SK-N-SH (cell line): ENCODE measurements at regions not wholly inside any gene's neighbourhood (a gene's known extent, or its start where the extent isn't known, plus 50 kb on each side); places are given as distances from the start of the nearest gene placed in this dataset.

Experiments
- CTCF ChIA-PET: fragments of 300-600, 350-600 bp; formaldehyde crosslinking; extraction: SDS; loops from one replicate; lab custom pipeline; 2021; lab: Yijun Ruan, JAX
- POLR2A ChIA-PET: fragments of 350-600 bp; sonication (Branson Sonifier 250); formaldehyde crosslinking; extraction: SDS; loops from one replicate; lab custom pipeline; 2020; ENCODE audit warnings: antibody characterized with exemption, inconsistent platforms; lab: Yijun Ruan, JAX
- DNase-seq: peaks from one replicate; pipeline ENCODE4 v3.0.0; 2012
- H2AFZ ChIP-seq: fragments of 200-600 bp; sonication (generic); 2 replicates; pipeline ENCODE4 v1.8.1; 2016; ENCODE audit warnings: antibody characterized with exemption, mild to moderate bottlenecking, low read depth
- H3F3A ChIP-seq: fragments of 200-600 bp; sonication (generic); replicated peaks from 2 replicates; pipeline ENCODE3; 2016; ENCODE audit warnings: antibody characterized with exemption, mild to moderate bottlenecking; ENCODE audit not compliant: insufficient read depth
- H3K27ac ChIP-seq, 2 experiments: fragments of 200-500 bp in 1 of 2; fragments of 200-600 bp in 1 of 2; sonication (Bioruptor generic) in 1 of 2; sonication (generic), shearing (Covaris generic) in 1 of 2; 2 replicates each; pipeline versions ENCODE4 v1.5.1 to v1.6.1; 2014 to 2016; ENCODE audit warnings: low read depth in 2 of 2, inconsistent platforms in 1 of 2, low read length in 1 of 2, mild to moderate bottlenecking in 1 of 2, mixed read lengths in 1 of 2
- H3K27me3 ChIP-seq: fragments of 200-600 bp; sonication (generic), shearing (Covaris generic); 2 replicates; pipeline ENCODE4 v1.6.1; 2016; ENCODE audit warnings: mixed run types; ENCODE audit not compliant: insufficient read depth
- H3K36me3 ChIP-seq, 2 experiments: fragments of 200-500 bp in 1 of 2; fragments of 200-600 bp in 1 of 2; sonication (Bioruptor generic) in 1 of 2; sonication (generic) in 1 of 2; replicated peaks in 1 of 2; 2 replicates each; pipeline versions ENCODE3 to v1.5.1; 2014 to 2016; ENCODE audit warnings: low read length in 1 of 2, mild to moderate bottlenecking in 1 of 2; ENCODE audit not compliant: insufficient read depth in 2 of 2, control insufficient read depth in 1 of 2
- H3K4me1 ChIP-seq, 2 experiments: fragments of 200-500 bp in 1 of 2; fragments of 200-600 bp in 1 of 2; sonication (Bioruptor generic) in 1 of 2; sonication (generic), shearing (Covaris generic) in 1 of 2; 2 replicates each; pipeline versions ENCODE4 v1.5.1 to v1.6.1; 2014 to 2016; ENCODE audit warnings: low read depth in 1 of 2, low read length in 1 of 2, mixed run types in 1 of 2; ENCODE audit not compliant: insufficient read depth in 2 of 2, control insufficient read depth in 1 of 2
- H3K4me2 ChIP-seq: fragments of 200-600 bp; sonication (generic), shearing (Covaris generic); 2 replicates; pipeline ENCODE4 v1.6.1; 2017; ENCODE audit warnings: mixed run types
- H3K4me3 ChIP-seq, 2 experiments: fragments of 200-500 bp in 1 of 2; fragments of 200-600 bp in 1 of 2; sonication (Bioruptor generic) in 1 of 2; sonication (generic), shearing (Covaris generic) in 1 of 2; 2 replicates each; pipeline versions ENCODE4 v1.5.1 to v1.8.1; 2014 to 2016; ENCODE audit warnings: low read depth in 2 of 2, inconsistent platforms in 1 of 2, low read length in 1 of 2, mild to moderate bottlenecking in 1 of 2, mixed read lengths in 1 of 2, moderate library complexity in 1 of 2
- H3K79me2 ChIP-seq: fragments of 200-600 bp; sonication (generic); 2 replicates; pipeline ENCODE4 v1.8.1; 2017; ENCODE audit warnings: mild to moderate bottlenecking; ENCODE audit not compliant: insufficient read depth
- H3K9ac ChIP-seq: fragments of 200-600 bp; sonication (generic); 2 replicates; pipeline ENCODE4 v1.6.1; 2017; ENCODE audit warnings: mixed run types
- H3K9me2 ChIP-seq: fragments of 200-600 bp; sonication (generic); 2 replicates; pipeline ENCODE4 v1.6.1; 2017; ENCODE audit warnings: mixed run types
- H3K9me3 ChIP-seq: fragments of 200-600 bp; sonication (generic); 2 replicates; pipeline ENCODE4 v1.6.1; 2017; ENCODE audit warnings: mixed run types, mild to moderate bottlenecking, moderate library complexity
- H4K20me1 ChIP-seq: fragments of 200-600 bp; sonication (generic); 2 replicates; pipeline ENCODE4 v1.6.1; 2017; ENCODE audit warnings: mild to moderate bottlenecking, mixed run types; ENCODE audit not compliant: insufficient read depth
- EP300 ChIP-seq, 2 experiments: IDR thresholded peaks; 2 replicates each; pipeline versions ENCODE4 v1.4.0 to v1.6.1; 2012; ENCODE audit warnings: borderline replicate concordance in 1 of 2, low read depth in 1 of 2, low read length in 1 of 2
- EZH2phosphoT487 ChIP-seq: fragments of 200-600 bp; sonication (generic); IDR thresholded peaks from 2 replicates; pipeline ENCODE4 v1.6.1; 2017; ENCODE audit warnings: low read depth, mixed run types, mild to moderate bottlenecking, antibody characterized with exemption, moderate library complexity, borderline replicate concordance
- FOSL2 ChIP-seq: IDR thresholded peaks from 2 replicates; pipeline ENCODE4 v1.4.0; 2012; ENCODE audit warnings: low read depth, mild to moderate bottlenecking, moderate library complexity, borderline replicate concordance
- FOXJ3 ChIP-seq: sonication (generic); formaldehyde crosslinking; IDR thresholded peaks from 2 replicates; pipeline ENCODE4 v1.5.1; 2020; ENCODE audit warnings: mild to moderate bottlenecking, missing genetic modification reagents
- FOXM1 ChIP-seq: IDR thresholded peaks from 2 replicates; pipeline ENCODE4 v1.4.0; 2012; ENCODE audit warnings: low read depth, mild to moderate bottlenecking
- NFIC ChIP-seq: IDR thresholded peaks from 2 replicates; pipeline ENCODE4 v1.4.0; 2012; ENCODE audit warnings: borderline replicate concordance
- NRF1 ChIP-seq: IDR thresholded peaks from 2 replicates; pipeline ENCODE4 v1.6.1; 2012; ENCODE audit warnings: low read depth, mild to moderate bottlenecking, low read length
- POLR2AphosphoS5 ChIP-seq: IDR thresholded peaks from 2 replicates; pipeline ENCODE4 v1.6.1; 2012; ENCODE audit warnings: low read depth, low read length
- RAD21 ChIP-seq: IDR thresholded peaks from 2 replicates; pipeline ENCODE4 v1.6.1; 2012; ENCODE audit warnings: mild to moderate bottlenecking, low read length
- RCOR1 ChIP-seq: fragments of 150-350 bp; IDR thresholded peaks from 2 replicates; pipeline ENCODE4 v1.6.1; 2017; ENCODE audit warnings: antibody characterized with exemption, low read length
- RFX5 ChIP-seq: IDR thresholded peaks from 2 replicates; pipeline ENCODE4 v1.6.1; 2012; ENCODE audit warnings: mild to moderate bottlenecking, improper control_type of control experiment, low read length
- RXRA ChIP-seq: IDR thresholded peaks from 2 replicates; pipeline ENCODE4 v1.4.0; 2012; ENCODE audit warnings: low read depth, mild to moderate bottlenecking, borderline replicate concordance
- SIN3A ChIP-seq: IDR thresholded peaks from 2 replicates; pipeline ENCODE4 v1.6.1; 2012; ENCODE audit warnings: low read depth, mild to moderate bottlenecking, low read length, moderate library complexity, borderline replicate concordance
- SMC3 ChIP-seq: IDR thresholded peaks from 2 replicates; pipeline ENCODE4 v1.6.1; 2012; ENCODE audit warnings: low read depth, low read length, improper control_type of control experiment
- TCF12 ChIP-seq: IDR thresholded peaks from 2 replicates; pipeline ENCODE4 v1.4.0; 2012
- WGBS: methylation state at CpG from one replicate; pipeline ENCODE4 v1.1.6; 2017; ENCODE audit warnings: low lambda C conversion rate; 5-methylcytosine and 5-hydroxymethylcytosine counted together
- TF ChIP-seq, protein P1 (sequence below): IDR thresholded peaks from 2 replicates; pipeline ENCODE4 v1.4.0; 2012; ENCODE audit warnings: low read depth
- TF ChIP-seq, protein P2 (sequence below): fragments of 150-350 bp; IDR thresholded peaks from 2 replicates; pipeline ENCODE4 v1.6.1; 2017; ENCODE audit warnings: antibody characterized with exemption, low read length, low read depth, borderline replicate concordance
- TF ChIP-seq, protein P3 (sequence below): IDR thresholded peaks from 2 replicates; pipeline ENCODE4 v1.4.0; 2012; ENCODE audit warnings: low read depth, borderline replicate concordance

DNA sequence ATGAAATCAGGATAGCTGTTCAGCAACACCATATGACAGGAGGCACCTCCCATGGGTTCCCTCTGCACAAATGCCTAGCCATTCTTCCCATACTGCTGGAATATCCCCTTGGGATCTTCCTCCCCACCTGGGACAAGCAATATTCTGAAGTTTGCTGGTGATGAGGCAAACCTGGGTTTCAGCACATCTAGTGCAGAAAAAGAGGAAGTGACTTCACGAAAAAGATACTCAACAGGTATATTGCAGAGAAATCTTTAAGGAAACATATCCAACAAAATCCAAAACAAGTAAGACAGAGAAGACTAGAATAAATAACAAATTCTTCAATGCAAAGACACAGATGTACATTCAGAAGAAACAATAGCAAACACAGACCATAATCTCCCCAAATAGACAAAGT, 1497.0 kb downstream of the PCDH9 start:
- Histone ChIP-seq H3K79me2 (no peaks in the 10 kb centered on the region), H2AFZ (no peak overlapping the region), H3K27me3 (no peaks in the 10 kb centered on the region), H3K4me3 (no peak overlapping the region), H3K27ac (no peak overlapping the region), H3K36me3 (no peaks in the 10 kb centered on the region), H3K4me2 (no peak overlapping the region), H3K9me2 (no peaks in the 10 kb centered on the region), H3K4me1 (no peaks in the 10 kb centered on the region), H3F3A (no peaks in the 10 kb centered on the region), H3K9ac (no peak overlapping the region), H4K20me1 (no peaks in the 10 kb centered on the region), H3K9me3 (peaks cover 3% of the 10 kb centered on the region; the same call in 1 of the 2 replicates)
- CTCF ChIA-PET: no interaction called here
- 68% methylated on average over 1 of the region's 1 CpG for WGBS
- TF ChIP-seq RXRA (no peak), FOXJ3 (CRISPR knock-in tag) (no peak), TCF12 (no peak), RCOR1 (no peak), SMC3 (no peak), NFIC (no peak), SIN3A (no peak), RAD21 (no peak), NRF1 (no peak), FOXM1 (no peak), RFX5 (no peak), EP300 (IDR thresholded peaks at IDR 0.05; ENCODE audit: borderline replicate concordance in 1 of 2, low read depth in 1 of 2, low read length in 1 of 2) (no peak), POLR2AphosphoS5 (no peak), FOSL2 (no peak), EZH2phosphoT487 (no peak)
- TF ChIP-seq, protein P1, sequence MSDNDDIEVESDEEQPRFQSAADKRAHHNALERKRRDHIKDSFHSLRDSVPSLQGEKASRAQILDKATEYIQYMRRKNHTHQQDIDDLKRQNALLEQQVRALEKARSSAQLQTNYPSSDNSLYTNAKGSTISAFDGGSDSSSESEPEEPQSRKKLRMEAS: no peak
- TF ChIP-seq, protein P2, sequence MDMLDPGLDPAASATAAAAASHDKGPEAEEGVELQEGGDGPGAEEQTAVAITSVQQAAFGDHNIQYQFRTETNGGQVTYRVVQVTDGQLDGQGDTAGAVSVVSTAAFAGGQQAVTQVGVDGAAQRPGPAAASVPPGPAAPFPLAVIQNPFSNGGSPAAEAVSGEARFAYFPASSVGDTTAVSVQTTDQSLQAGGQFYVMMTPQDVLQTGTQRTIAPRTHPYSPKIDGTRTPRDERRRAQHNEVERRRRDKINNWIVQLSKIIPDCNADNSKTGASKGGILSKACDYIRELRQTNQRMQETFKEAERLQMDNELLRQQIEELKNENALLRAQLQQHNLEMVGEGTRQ: no peak
- TF ChIP-seq, protein P3, sequence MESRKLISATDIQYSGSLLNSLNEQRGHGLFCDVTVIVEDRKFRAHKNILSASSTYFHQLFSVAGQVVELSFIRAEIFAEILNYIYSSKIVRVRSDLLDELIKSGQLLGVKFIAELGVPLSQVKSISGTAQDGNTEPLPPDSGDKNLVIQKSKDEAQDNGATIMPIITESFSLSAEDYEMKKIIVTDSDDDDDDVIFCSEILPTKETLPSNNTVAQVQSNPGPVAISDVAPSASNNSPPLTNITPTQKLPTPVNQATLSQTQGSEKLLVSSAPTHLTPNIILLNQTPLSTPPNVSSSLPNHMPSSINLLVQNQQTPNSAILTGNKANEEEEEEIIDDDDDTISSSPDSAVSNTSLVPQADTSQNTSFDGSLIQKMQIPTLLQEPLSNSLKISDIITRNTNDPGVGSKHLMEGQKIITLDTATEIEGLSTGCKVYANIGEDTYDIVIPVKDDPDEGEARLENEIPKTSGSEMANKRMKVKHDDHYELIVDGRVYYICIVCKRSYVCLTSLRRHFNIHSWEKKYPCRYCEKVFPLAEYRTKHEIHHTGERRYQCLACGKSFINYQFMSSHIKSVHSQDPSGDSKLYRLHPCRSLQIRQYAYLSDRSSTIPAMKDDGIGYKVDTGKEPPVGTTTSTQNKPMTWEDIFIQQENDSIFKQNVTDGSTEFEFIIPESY: no peak
- POLR2A ChIA-PET: no interaction called here
- no peak for DNase-seq
